Thyroid gland (tissue), 4 donors: ENCODE measurements at regions not wholly inside any gene's neighbourhood (a gene's known extent, or its start where the extent isn't known, plus 50 kb on each side); places are given as distances from the start of the nearest gene placed in this dataset.

Experiments
- POLR2A ChIP-seq, 2 donors: fragments of 450-650 bp; IDR thresholded peaks; one replicate each; pipeline ENCODE4 v1.6.1; 2017; ENCODE audit warnings: antibody characterized with exemption in 2 of 2, mild to moderate bottlenecking in 2 of 2, moderate library complexity in 1 of 2
- TF ChIP-seq, protein P1 (sequence below), 6 experiments: fragments of 200-600 bp in 3 of 6; fragments of 450-650 bp in 3 of 6; sonication (generic) in 3 of 6; IDR thresholded peaks; one replicate each; pipeline ENCODE4 v1.5.1; 2016 to 2019; ENCODE audit warnings: antibody characterized with exemption in 6 of 6, mild to moderate bottlenecking in 2 of 6, inconsistent platforms in 1 of 6, moderate library complexity in 1 of 6

DNA sequence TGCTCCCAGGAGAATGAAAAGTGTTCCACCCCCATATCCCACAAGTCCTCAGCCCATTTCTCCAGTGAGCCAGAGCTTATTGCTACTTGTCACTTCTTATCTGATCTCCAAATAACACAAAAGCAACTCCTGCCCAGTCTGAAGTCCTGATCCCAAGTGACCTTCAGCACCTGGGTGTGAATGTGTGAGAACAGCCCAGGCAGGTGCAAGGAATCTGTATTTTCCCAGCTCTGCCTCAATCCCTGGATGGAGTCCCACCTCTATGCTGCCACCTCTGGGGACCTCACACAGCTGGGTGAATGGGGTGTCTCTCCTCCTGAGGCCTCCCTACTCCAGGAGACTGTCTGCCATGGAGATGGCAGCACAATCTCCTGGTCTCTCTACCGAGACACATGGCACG lies 402.4 kb upstream of the PROX1 start:
- TF ChIP-seq, protein P1, sequence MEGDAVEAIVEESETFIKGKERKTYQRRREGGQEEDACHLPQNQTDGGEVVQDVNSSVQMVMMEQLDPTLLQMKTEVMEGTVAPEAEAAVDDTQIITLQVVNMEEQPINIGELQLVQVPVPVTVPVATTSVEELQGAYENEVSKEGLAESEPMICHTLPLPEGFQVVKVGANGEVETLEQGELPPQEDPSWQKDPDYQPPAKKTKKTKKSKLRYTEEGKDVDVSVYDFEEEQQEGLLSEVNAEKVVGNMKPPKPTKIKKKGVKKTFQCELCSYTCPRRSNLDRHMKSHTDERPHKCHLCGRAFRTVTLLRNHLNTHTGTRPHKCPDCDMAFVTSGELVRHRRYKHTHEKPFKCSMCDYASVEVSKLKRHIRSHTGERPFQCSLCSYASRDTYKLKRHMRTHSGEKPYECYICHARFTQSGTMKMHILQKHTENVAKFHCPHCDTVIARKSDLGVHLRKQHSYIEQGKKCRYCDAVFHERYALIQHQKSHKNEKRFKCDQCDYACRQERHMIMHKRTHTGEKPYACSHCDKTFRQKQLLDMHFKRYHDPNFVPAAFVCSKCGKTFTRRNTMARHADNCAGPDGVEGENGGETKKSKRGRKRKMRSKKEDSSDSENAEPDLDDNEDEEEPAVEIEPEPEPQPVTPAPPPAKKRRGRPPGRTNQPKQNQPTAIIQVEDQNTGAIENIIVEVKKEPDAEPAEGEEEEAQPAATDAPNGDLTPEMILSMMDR (IDR thresholded peaks at IDR 0.05): no peak
- TF ChIP-seq POLR2A (IDR thresholded peaks at IDR 0.05): no peak
